GM10248 (cell line): ENCODE measurements at regions not wholly inside any gene's neighbourhood (a gene's known extent, or its start where the extent isn't known, plus 50 kb on each side); places are given as distances from the start of the nearest gene placed in this dataset.

Source experiments
- CTCF ChIA-PET: fragments of 300-600 bp; sonication (Branson Sonifier 250); formaldehyde crosslinking; extraction: SDS; loops from one replicate; lab custom pipeline; 2021; ENCODE audit warnings: antibody characterized with exemption; lab: Yijun Ruan, JAX
- POLR2A ChIA-PET: fragments of 350-650 bp; sonication (Branson Sonifier 250); formaldehyde crosslinking; extraction: SDS; loops from one replicate; lab custom pipeline; 2020; ENCODE audit warnings: antibody characterized with exemption; lab: Yijun Ruan, JAX
- DNase-seq: peaks from one replicate; pipeline ENCODE4 v3.0.0; 2012; ENCODE audit errors: extremely low spot score
- TF ChIP-seq, protein P1 (sequence below): IDR thresholded peaks from 2 replicates; pipeline ENCODE4 v1.5.1; 2012; ENCODE audit warnings: mild to moderate bottlenecking, low read depth; ENCODE audit errors: extremely low read depth, missing control alignments, control extremely low read depth

GRCh38 chr20:54405540-54405939 lies 69.9 kb upstream of the DOK5 start:
- ChIA-PET CTCF (no interaction called here), POLR2A (no interaction called here)
- TF ChIP-seq, protein P1, sequence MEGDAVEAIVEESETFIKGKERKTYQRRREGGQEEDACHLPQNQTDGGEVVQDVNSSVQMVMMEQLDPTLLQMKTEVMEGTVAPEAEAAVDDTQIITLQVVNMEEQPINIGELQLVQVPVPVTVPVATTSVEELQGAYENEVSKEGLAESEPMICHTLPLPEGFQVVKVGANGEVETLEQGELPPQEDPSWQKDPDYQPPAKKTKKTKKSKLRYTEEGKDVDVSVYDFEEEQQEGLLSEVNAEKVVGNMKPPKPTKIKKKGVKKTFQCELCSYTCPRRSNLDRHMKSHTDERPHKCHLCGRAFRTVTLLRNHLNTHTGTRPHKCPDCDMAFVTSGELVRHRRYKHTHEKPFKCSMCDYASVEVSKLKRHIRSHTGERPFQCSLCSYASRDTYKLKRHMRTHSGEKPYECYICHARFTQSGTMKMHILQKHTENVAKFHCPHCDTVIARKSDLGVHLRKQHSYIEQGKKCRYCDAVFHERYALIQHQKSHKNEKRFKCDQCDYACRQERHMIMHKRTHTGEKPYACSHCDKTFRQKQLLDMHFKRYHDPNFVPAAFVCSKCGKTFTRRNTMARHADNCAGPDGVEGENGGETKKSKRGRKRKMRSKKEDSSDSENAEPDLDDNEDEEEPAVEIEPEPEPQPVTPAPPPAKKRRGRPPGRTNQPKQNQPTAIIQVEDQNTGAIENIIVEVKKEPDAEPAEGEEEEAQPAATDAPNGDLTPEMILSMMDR, result no peak
- no peak for DNase-seq

DNA sequence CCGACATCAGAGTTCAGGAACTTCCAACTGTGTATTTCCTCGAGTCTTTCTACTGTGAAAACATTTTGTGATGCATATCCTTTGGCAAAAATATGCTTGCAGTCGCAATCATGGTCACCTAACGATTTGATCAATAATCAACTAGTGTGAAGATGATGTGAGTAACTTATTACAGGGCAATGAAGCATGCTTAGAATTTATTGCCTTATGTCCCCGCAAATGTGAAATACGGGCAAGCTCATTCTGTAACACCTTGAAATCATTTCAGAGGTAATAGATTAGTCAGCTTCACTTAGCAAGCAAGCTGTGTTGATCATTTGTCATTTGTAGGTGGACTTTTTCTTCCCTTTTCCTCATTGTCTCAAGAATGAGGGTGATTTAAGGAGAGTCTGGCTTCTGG lies 67.9 kb upstream of the DOK5 start:
- TF ChIP-seq, protein P1, result no peak
- no peak for DNase-seq
- ChIA-PET CTCF (no interaction called here), POLR2A (no interaction called here)

- no peak for DNase-seq
- CTCF ChIA-PET, result interaction anchor here (1.3 kb wide), 1 partner anchor 11 kb away, joined by 3 read pairs; no protein-coding TSS in a partner anchor
Measured at GRCh38 chr20:54415967-54416366, 59.4 kb upstream of the DOK5 start.

GRCh38 chr20:54416770-54417169 lies 58.6 kb upstream of the DOK5 start:
- TF ChIP-seq, protein P1, result no peak
- ChIA-PET POLR2A (no interaction called here), CTCF (no interaction called here)
- no peak for DNase-seq

More at GRCh38 chr20:54415967-54416366, 59.4 kb upstream of the DOK5 start:
- TF ChIP-seq, protein P1, result no peak
- POLR2A ChIA-PET, result no interaction called here

GRCh38 chr20:54419531-54419930 lies 55.9 kb upstream of the DOK5 start:
- ChIA-PET CTCF (no interaction called here), POLR2A (no interaction called here)
- no peak for DNase-seq
- TF ChIP-seq, protein P1, result no peak
